GM23248 (cell line): ENCODE measurements at regions not wholly inside any gene's neighbourhood (a gene's known extent, or its start where the extent isn't known, plus 50 kb on each side); places are given as distances from the start of the nearest gene placed in this dataset.

Experiments
- EZH2 ChIP-seq: fragments of 200-600 bp; sonication (generic); IDR thresholded peaks from 2 replicates; pipeline ENCODE4 v1.6.1; 2018; ENCODE audit warnings: antibody characterized with exemption, mild to moderate bottlenecking; ENCODE audit not compliant: insufficient read depth, poor library complexity, severe bottlenecking
- EZH2phosphoT487 ChIP-seq: fragments of 200-600 bp; sonication (generic); IDR thresholded peaks from 2 replicates; pipeline ENCODE4 v1.6.1; 2018; ENCODE audit warnings: antibody characterized with exemption, moderate library complexity, mild to moderate bottlenecking, low read depth; ENCODE audit not compliant: insufficient read depth

DNA sequence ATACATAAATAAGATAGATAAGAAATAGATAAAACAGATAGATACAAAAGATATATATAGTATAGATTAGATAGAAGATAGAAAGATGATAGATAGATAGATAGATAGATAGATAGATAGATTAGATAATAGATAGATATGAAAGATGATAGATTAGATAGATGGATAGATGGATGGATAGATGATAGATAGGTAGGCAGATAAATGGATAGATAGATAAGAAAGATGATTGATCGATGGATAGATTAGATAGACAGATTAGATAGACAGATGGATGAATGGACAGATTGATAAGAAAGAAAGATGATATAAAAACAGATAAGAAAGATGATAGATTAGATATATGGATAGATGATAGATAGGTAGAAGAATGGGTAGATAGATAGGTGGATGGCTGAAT, 90.3 kb downstream of the SMIM20 start:
- TF ChIP-seq EZH2 (no peak), EZH2phosphoT487 (no peak)
